Mucosa of descending colon (tissue), 3 donors: ENCODE measurements at regions not wholly inside any gene's neighbourhood (a gene's known extent, or its start where the extent isn't known, plus 50 kb on each side); places are given as distances from the start of the nearest gene placed in this dataset.
"Not testable (repeated sequence)": the region's sequence is repeated elsewhere in the genome, so short reads cannot be mapped to it uniquely, and the experiment has no call there.

Experiments
- ATAC-seq: fragments of 200-7000 bp; cut with Tn5 transposase; one replicate; pipeline ENCODE4 v1.9.1; 2020; ENCODE audit warnings: mild to moderate bottlenecking, moderate library complexity
- DNase-seq, 3 donors: peaks; one replicate each; pipeline ENCODE4 v3.0.0-alpha.2; 2020
- H3K36me3 ChIP-seq: fragments of 200-600 bp; one replicate; pipeline ENCODE4 v1.8.0; 2021; ENCODE audit warnings: low read depth, mild to moderate bottlenecking
- H3K4me1 ChIP-seq: fragments of 200-600 bp; one replicate; pipeline ENCODE4 v1.8.0; 2021; ENCODE audit warnings: low read depth, mild to moderate bottlenecking
- H3K4me3 ChIP-seq: fragments of 200-600 bp; one replicate; pipeline ENCODE4 v1.8.0; 2021; ENCODE audit warnings: mild to moderate bottlenecking
- H3K9me3 ChIP-seq: fragments of 200-600 bp; one replicate; pipeline ENCODE4 v1.8.0; 2021; ENCODE audit warnings: mild to moderate bottlenecking
- CTCF ChIP-seq: fragments of 200-600 bp; IDR thresholded peaks from one replicate; pipeline ENCODE4 v1.8.0; 2022; ENCODE audit warnings: antibody characterized with exemption, mild to moderate bottlenecking
- intact Hi-C, 2 donors: fragments of 100-400 bp; cut with DNase I in 1 of 2; cut with micrococcal nuclease in 1 of 2; formaldehyde crosslinking; loops; one replicate each; pipeline versions ENCODE4 v1.11.0 to v1.11.1; 2022; cut with DNase I, micrococcal nuclease
- donor health status: DM: no; HTN: no; CAD: no; lungs with moderate emphysema.
- donor health status: DM: no; HTN: no; CAD: no.
- donor health status: DM: no; HTN: yes; CAD: no.

GRCh38 chr5:28397502-28397941, 1359.1 kb upstream of the CDH9 start:
- ATAC-seq, result no peak
- no peak for DNase-seq
- Histone ChIP-seq H3K4me1 (no peaks in the 10 kb centered on the region), H3K4me3 (no peak overlapping the region), H3K36me3 (no peaks in the 10 kb centered on the region), H3K9me3 (peaks cover 51% of the 10 kb centered on the region)
- TF ChIP-seq CTCF, result no peak
- intact Hi-C loops, result no loop called here

GRCh38 chr5:28391277-28391676, 1352.9 kb upstream of the CDH9 start:
- Histone ChIP-seq H3K4me1 (no peaks in the 10 kb centered on the region), H3K4me3 (no peak overlapping the region), H3K9me3 (peaks cover 34% of the 10 kb centered on the region), H3K36me3 (no peaks in the 10 kb centered on the region)
- TF ChIP-seq CTCF, result no peak
- no peak for ATAC-seq
- DNase-seq, result no peak
- intact Hi-C loops, result no loop called here

- DNase-seq, result no peak
- no peak for TF ChIP-seq CTCF
- no peaks in the 10 kb centered on the region for H3K4me1 ChIP-seq
- ATAC-seq, result no peak
- no peaks in the 10 kb centered on the region for H3K36me3 ChIP-seq
- intact Hi-C loops, result no loop called here
- H3K9me3 ChIP-seq, result peaks cover 32% of the 10 kb centered on the region
- H3K4me3 ChIP-seq, result no peak overlapping the region
Observed at GRCh38 chr5:28390341-28390740, 1352.0 kb upstream of the CDH9 start.

GRCh38 chr5:28389727-28390126, 1351.3 kb upstream of the CDH9 start:
- peaks cover 28% of the 10 kb centered on the region for H3K9me3 ChIP-seq
- H3K4me1 ChIP-seq, H3K4me3 ChIP-seq, H3K36me3 ChIP-seq, intact Hi-C loops, ATAC-seq, DNase-seq: not testable (repeated sequence)

GRCh38 chr5:28388428-28388827, 1350.0 kb upstream of the CDH9 start:
- ATAC-seq (no peak), DNase-seq (no peak)
- H3K4me3 ChIP-seq, result no peak overlapping the region
- H3K9me3 ChIP-seq, result peaks cover 18% of the 10 kb centered on the region
- intact Hi-C loops, result no loop called here
- no peaks in the 10 kb centered on the region for H3K36me3 ChIP-seq
- no peak for TF ChIP-seq CTCF
- H3K4me1 ChIP-seq, result no peaks in the 10 kb centered on the region

- H3K4me1 ChIP-seq, result no peaks in the 10 kb centered on the region
- no peak overlapping the region for H3K4me3 ChIP-seq
- intact Hi-C loops, result no loop called here
- H3K9me3 ChIP-seq, result peaks cover 33% of the 10 kb centered on the region
- no peak for DNase-seq
- no peaks in the 10 kb centered on the region for H3K36me3 ChIP-seq
- ATAC-seq, result no peak
- TF ChIP-seq CTCF, result no peak
Observed at GRCh38 chr5:28386712-28387111, 1348.3 kb upstream of the CDH9 start.
